Vagina (tissue), 2 donors: ENCODE measurements at regions not wholly inside any gene's neighbourhood (a gene's known extent, or its start where the extent isn't known, plus 50 kb on each side); places are given as distances from the start of the nearest gene placed in this dataset.

ENCODE experiments used
- POLR2A ChIP-seq, 2 donors: fragments of 450-650 bp; IDR thresholded peaks; one replicate each; pipeline ENCODE4 v1.6.1; 2017; ENCODE audit warnings: antibody characterized with exemption in 2 of 2, mild to moderate bottlenecking in 2 of 2, moderate library complexity in 2 of 2
- TF ChIP-seq, protein P1 (sequence below), 3 experiments: fragments of 450-650 bp in 2 of 3; fragments of 200-600 bp in 1 of 3; sonication (generic) in 1 of 3; IDR thresholded peaks; one replicate each; pipeline ENCODE4 v1.5.1; 2017 to 2019; ENCODE audit warnings: antibody characterized with exemption in 3 of 3, mild to moderate bottlenecking in 2 of 3, moderate library complexity in 2 of 3

DNA sequence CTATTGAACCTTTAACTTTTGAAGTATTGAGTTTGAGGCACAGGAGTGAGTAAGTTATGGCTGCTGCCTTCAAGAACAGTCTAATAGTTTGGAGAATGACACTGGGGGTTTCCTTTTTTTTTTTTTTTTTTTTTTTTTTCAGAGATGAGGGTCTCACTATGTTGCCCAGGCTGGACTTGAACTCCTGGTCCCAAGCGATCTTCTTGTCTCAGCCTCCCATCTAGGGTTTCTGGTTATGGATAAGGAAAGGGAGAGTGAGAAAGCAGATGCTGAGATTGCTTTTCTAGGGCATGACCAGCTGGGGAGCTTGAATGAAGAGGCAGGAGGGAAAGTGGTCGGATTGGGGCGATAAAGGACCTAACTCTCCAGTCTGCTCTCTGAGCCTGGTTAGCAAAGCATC is 59.9 kb upstream of the BTRC start:
- TF ChIP-seq, protein P1, sequence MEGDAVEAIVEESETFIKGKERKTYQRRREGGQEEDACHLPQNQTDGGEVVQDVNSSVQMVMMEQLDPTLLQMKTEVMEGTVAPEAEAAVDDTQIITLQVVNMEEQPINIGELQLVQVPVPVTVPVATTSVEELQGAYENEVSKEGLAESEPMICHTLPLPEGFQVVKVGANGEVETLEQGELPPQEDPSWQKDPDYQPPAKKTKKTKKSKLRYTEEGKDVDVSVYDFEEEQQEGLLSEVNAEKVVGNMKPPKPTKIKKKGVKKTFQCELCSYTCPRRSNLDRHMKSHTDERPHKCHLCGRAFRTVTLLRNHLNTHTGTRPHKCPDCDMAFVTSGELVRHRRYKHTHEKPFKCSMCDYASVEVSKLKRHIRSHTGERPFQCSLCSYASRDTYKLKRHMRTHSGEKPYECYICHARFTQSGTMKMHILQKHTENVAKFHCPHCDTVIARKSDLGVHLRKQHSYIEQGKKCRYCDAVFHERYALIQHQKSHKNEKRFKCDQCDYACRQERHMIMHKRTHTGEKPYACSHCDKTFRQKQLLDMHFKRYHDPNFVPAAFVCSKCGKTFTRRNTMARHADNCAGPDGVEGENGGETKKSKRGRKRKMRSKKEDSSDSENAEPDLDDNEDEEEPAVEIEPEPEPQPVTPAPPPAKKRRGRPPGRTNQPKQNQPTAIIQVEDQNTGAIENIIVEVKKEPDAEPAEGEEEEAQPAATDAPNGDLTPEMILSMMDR (IDR thresholded peaks at IDR 0.05): no peak
- TF ChIP-seq POLR2A (IDR thresholded peaks at IDR 0.05): no peak
